GM15510 (cell line): ENCODE measurements at regions not wholly inside any gene's neighbourhood (a gene's known extent, or its start where the extent isn't known, plus 50 kb on each side); places are given as distances from the start of the nearest gene placed in this dataset.
A peak's percentile ranks its signal among the peaks of the same experiment; 100 is the strongest.

Experiments
- POLR2A ChIP-seq: IDR thresholded peaks from 3 replicates; pipeline ENCODE4 v1.6.1; 2011; ENCODE audit warnings: borderline replicate concordance; ENCODE audit not compliant: insufficient read length; ENCODE audit errors: extremely low read depth

GRCh38 chr14:73771848-73772638, 57.9 kb upstream of the PNMA1 start:
- TF ChIP-seq POLR2A = peak; percentile 66

DNA sequence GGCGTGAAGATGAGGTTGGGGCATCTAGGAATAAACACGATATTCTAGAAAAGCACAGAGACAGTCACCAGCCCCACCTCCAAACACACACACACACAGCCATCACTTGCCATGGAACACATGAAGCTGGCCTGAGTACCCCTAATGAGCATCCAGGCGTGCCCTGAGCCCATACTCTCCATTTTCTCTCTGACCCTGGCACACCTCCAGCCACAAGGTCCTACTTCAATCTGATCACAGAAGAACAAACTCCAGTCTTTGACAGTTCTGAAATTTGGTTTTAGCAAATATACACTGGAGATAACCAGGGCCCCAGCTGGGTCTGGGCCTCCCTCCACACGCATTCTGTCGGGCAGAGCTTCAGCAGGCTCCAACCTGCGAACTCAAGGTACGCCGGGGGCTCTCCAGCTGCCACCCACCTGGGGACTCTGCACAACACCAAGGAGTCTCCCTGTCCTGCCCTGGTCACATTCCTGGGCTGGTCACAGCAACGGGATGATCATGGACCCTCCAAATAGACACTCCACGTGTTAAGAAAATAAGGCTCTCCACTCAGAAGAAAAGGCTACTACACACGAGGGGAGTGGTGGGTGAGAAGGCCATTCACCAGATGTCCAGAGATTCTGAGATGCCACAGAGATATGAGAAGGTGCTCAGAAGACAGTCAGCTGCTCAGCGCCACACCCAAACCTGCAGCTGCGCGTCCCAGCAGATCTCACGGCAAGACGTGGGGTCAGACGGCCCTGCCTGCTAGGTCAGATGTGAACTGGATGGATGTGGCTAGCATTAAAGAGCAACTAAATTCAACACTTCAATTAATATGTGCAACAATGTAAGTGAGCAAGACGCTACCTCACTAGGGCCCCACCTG, 57.0 kb upstream of the PNMA1 start:
- peak; percentile 43 for TF ChIP-seq POLR2A

DNA sequence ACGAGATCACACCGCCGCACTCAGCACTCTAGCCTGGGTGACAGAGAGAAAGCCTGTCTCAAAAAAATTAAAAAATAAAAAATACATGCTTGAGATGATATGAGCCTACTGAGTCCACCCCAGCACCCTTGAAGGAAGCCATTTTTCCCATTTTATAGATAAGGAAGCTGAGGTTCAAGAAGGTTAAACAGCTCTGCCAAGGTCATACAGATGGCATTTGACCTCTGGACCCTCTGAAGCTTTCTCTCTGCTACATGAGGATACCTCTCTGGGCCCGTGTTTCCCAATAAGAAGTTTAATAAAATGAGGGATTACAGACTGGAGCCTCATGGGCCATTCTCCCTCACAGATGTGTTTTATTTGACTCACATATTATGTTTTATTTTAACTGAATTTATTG, 53.9 kb upstream of the PNMA1 start:
- TF ChIP-seq POLR2A = no peak

DNA sequence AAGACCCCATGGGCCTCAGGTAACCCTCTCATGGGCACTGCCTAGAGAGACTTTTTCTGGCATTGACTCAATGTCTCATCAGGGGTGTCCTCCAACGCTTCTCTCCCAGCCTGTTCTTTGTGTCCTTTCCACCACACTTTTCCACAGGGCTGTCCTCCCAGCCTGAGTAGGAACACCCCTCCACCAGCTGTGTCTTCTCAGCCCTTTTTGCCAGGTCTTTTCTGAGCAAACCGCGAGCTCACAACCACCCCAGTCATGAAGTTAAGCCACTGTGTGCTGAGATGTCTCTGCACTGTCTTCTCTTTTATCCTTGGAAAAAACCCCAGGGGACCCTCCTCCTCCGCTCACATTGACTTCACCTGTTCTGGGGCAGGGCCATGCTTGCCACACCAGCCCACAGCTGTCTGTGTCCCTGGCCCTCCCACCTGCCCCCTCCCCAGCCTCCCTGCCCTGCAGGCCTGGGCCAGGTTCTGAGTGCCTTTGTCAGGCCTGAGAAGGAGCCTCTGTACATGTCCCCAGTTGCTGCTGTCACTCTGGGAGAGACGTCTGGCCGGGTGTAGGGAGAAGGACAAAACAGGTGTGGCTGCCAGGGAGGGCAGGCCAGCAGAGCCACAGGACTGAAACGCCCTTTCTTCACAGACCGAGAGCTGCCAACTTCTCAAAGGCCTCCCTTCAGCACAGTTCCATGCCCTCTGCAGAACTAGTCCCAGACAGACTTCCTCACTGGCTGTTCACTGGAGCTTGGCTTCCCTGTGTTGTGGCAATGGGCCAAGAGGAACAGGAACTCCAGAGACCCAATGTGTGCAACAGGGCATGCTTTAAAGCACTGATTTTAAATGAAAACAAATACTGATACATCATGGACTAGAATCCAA, 50.5 kb upstream of the PNMA1 start:
- TF ChIP-seq POLR2A = no peak
